H1 (cell line): ENCODE measurements at regions not wholly inside any gene's neighbourhood (a gene's known extent, or its start where the extent isn't known, plus 50 kb on each side); places are given as distances from the start of the nearest gene placed in this dataset.

Experiments
- CTCF ChIP-seq, 3 experiments: IDR thresholded peaks; 1 replicate in 2 of 3; 2 replicates in 1 of 3; pipeline versions ENCODE4 v1.5.1 to v1.6.1; 2011; ENCODE audit warnings: low read length in 3 of 3, mild to moderate bottlenecking in 3 of 3, inconsistent platforms in 2 of 3, low read depth in 1 of 3, moderate library complexity in 1 of 3; ENCODE audit not compliant: insufficient read depth in 1 of 3; ENCODE audit errors: control extremely low read depth in 1 of 3
- EGR1 ChIP-seq: IDR thresholded peaks from 2 replicates; pipeline ENCODE4 v1.6.1; 2011; ENCODE audit warnings: low read depth, low read length, borderline replicate concordance
- RFX5 ChIP-seq: IDR thresholded peaks from 2 replicates; pipeline ENCODE4 v1.6.1; 2011; ENCODE audit warnings: low read depth, low read length, improper control_type of control experiment, borderline replicate concordance
- RXRA ChIP-seq: IDR thresholded peaks from 2 replicates; pipeline ENCODE4 v1.6.1; 2011; ENCODE audit warnings: low read depth, mild to moderate bottlenecking, low read length, moderate library complexity; ENCODE audit not compliant: insufficient read depth
- TF ChIP-seq, protein P1 (sequence below): IDR thresholded peaks from 2 replicates; pipeline ENCODE4 v1.6.1; 2011; ENCODE audit warnings: low read length, improper control_type of control experiment

DNA sequence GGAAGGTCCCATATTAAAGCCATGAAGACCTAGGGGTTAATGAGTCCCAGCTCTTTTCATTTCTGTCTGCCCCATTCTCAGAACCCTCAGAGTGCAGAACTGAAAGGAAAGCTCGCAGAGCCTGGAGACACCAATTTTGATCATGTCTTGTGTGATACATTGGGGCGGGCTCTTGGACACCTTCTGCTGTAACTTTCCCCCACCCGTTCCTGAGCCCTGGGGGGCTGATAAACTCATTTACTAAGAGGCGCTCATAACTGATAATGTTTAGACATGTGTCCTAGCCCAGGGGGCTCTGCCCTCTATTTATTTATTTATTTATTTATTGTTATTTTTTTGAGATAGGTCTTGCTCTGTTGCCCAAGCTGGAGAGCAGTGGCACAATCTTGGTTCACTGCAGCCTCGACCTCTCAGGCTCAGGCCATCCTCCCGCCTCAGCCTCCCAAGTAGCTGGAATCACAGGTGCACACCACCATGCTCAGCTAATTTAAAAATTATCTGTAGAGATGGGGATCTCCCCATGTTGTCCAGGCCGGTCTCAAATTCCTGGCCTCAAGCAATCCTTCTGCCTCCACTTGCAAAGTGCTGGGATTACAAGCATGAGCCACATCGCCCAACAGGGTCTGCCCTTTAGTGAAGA is 72.4 kb upstream of the HAAO start (continued):
- no peak for TF ChIP-seq CTCF (IDR thresholded peaks at IDR 0.05; ENCODE audit: control extremely low read depth in 1 of 3, insufficient read depth in 1 of 3, low read depth in 1 of 3, low read length in 3 of 3)
- no peak for TF ChIP-seq RFX5
- TF ChIP-seq RXRA: no peak
- TF ChIP-seq, protein P1, sequence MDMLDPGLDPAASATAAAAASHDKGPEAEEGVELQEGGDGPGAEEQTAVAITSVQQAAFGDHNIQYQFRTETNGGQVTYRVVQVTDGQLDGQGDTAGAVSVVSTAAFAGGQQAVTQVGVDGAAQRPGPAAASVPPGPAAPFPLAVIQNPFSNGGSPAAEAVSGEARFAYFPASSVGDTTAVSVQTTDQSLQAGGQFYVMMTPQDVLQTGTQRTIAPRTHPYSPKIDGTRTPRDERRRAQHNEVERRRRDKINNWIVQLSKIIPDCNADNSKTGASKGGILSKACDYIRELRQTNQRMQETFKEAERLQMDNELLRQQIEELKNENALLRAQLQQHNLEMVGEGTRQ: no peak
- no peak for TF ChIP-seq EGR1
